ENCODE measurements at regions not wholly inside any gene's neighbourhood (a gene's known extent, or its start where the extent isn't known, plus 50 kb on each side); places are given as distances from the start of the nearest gene placed in this dataset.

DNA sequence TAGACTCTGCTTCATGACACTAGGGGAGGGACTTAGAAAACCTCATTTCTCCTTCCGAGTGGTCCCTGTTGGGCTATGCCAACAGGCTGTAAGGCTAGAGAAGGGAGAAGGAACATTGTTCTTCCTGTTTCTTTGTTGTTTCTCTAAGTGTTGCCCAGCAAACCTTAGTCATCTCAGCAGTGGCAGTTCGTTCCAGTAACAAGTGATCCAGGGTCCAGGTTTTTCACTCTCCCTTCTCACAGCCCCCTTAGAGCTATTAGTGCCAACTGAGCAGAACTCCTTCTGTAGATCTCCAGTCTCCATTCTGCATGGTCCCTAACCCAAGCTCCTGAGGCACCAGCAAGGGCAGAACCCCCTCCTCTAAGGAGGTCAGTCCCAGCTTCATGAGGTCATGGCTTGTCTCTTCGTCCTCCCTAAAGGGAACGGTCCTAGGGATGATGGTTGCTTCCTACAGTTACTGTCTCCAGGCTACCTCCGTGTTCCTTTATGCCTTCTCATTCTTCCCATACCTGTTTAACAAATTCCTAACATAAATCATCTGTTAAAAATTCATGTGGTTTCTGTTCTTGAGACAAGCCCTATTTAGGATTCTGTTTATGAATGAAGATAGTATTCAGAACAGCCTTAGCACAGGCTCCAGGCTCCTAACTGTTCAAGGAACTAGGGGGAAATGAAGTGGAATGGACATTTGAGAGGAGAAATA lies 168.6 kb upstream of the UBASH3B start:
- no peak for TF ChIP-seq CTCF (IDR thresholded peaks at IDR 0.05)
- ATAC-seq (ENCODE audit: low FRiP score) (no peak), DNase-seq (ENCODE audit: low spot score) (no peak)

GRCh38 chr11:122478986-122479385 lies 176.5 kb upstream of the UBASH3B start:
- no peak for DNase-seq (ENCODE audit: low spot score)
- ATAC-seq (ENCODE audit: low FRiP score) = no peak

DNA sequence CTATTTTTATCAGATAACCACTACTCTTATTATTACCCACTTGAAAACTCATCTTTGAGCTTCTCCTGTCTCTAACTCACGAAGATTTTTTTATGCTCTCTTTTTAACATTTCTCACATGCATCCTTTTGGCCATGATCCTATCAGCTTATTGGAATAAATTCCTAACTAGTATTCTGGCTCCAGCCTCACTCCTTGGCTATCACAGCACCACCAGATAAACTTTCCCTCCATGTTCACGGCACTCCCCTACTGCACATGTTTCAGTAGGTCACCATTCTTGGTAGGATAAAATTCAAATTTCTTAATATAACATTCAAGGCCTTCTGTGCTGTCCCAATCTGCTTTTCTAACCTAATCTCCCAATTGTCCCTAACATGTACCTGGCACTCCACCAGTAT lies 186.6 kb upstream of the UBASH3B start:
- DNase-seq (ENCODE audit: low spot score) = no peak
- ATAC-seq (ENCODE audit: low FRiP score) = no peak
- TF ChIP-seq CTCF (IDR thresholded peaks at IDR 0.05) = no peak

More at GRCh38 chr11:122478986-122479385, 176.5 kb upstream of the UBASH3B start:
- TF ChIP-seq CTCF (IDR thresholded peaks at IDR 0.05) = no peak

GRCh38 chr11:122463530-122463929 lies 192.0 kb upstream of the UBASH3B start:
- no peak for DNase-seq (ENCODE audit: low spot score)
- ATAC-seq (ENCODE audit: low FRiP score) = no peak
- no peak for TF ChIP-seq CTCF (IDR thresholded peaks at IDR 0.05)

DNA sequence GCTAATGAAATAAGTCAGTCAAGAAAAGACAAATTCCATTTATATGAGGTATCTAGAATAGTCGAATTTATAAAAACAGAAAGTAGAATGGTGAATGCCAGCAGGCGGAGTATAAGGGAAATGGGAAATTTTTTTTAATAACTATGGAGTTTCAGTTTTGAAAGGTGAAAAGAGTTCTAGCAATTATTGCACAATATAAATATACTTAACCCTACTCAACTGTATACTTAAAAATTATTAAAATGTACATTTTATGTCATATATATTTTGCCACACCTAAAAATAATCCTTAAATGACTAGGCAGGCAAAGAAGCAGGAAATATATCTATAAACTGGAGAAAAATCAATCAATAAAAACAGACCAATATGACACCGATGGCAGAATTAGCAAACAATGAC lies 196.5 kb upstream of the UBASH3B start:
- TF ChIP-seq CTCF (IDR thresholded peaks at IDR 0.05) = no peak
- DNase-seq (ENCODE audit: low spot score) (no peak), ATAC-seq (ENCODE audit: low FRiP score) (no peak)

DNA sequence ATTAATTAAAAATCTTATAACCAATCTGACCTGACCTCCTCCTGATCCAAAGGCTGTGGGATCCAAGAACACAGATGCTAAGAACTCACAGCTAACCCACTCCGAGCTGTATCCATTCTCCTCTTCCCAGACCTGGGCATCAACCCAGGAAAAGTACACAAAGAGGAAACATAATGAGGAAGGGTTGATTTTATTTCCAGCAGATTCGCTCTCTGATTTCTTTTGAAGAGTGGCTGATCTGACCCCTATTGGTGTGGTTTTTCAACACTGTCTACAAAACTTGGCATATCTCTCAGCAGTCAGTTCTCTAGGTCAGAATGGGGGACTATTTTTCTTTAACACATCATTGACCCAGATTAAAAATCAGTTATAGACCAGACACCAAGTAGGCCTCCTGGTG lies 201.9 kb upstream of the UBASH3B start:
- ATAC-seq (ENCODE audit: low FRiP score) = no peak
- no peak for DNase-seq (ENCODE audit: low spot score)
- TF ChIP-seq CTCF (IDR thresholded peaks at IDR 0.05) = no peak

GRCh38 chr11:122451911-122452310 lies 203.6 kb upstream of the UBASH3B start:
- no peak for TF ChIP-seq CTCF (IDR thresholded peaks at IDR 0.05)
- ATAC-seq (ENCODE audit: low FRiP score) = no peak
- DNase-seq (ENCODE audit: low spot score) = no peak

All from omental fat pad (tissue), 3 donors.